ENCODE measurements at regions not wholly inside any gene's neighbourhood (a gene's known extent, or its start where the extent isn't known, plus 50 kb on each side); places are given as distances from the start of the nearest gene placed in this dataset.
A peak's percentile ranks its signal among the peaks of the same experiment; 100 is the strongest.

GRCh38 chr4:34791209-34791608 is 1453.1 kb downstream of the ARAP2 start:
- no peak for DNase-seq (ENCODE audit: low read depth, low spot score)

DNA sequence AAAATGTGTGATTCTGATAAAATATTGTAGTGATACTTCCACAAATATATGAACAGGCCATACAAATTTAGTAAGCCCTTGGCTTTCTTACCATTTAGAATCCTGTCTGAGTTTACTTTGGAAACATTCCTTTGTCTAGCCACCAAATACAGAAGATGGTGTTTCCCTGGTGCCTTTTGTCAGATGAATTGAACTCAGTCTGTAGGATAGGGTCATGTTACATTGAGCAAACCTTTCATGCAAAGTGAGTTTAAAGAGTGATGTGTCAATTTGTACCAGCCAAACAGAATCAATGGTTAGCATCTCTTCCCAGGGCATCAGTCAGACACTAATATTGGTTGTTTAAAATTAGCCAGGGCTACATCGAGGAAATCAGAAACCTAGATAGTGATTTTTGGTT is 1443.4 kb downstream of the ARAP2 start:
- DNase-seq (ENCODE audit: low read depth, low spot score), result no peak

DNA sequence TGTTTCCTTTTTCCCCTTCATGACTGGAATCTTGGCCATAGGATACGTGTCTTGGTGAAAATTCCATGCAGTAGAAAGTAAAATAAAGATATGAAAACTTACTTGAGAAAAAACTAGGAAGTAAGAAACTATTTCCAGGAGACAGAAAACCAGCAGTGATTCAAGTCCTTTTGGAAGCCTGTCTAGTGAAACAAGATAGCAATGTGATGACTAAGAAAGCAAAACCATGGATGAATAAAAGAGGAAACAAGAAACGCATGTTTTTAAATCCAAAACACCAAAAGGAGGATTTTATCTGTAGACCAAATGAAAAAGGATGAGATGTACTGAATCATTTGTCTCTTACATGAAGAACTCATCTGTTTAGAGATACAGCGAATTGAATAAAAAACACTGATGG is 1430.0 kb downstream of the ARAP2 start:
- no peak for DNase-seq (ENCODE audit: low read depth, low spot score)

DNA sequence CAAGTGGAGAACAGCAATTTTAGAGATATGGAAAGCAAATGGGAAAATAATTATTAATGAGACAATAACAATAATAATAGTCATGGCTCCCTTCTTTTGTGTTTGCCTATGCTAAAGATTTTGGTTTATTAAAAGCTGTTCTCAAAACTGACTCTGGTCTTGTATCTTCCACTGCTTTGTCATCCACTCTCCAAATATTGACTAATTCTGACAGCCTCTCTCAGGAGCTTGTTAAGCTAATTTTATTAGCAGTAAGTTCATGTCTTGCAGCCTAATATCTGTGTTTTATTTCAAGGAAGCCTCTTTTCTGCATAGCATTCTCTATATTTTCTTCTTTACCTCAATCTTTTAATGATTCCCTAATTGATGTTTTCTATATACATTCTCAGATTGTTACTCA is 1419.8 kb downstream of the ARAP2 start:
- no peak for DNase-seq (ENCODE audit: low read depth, low spot score)

DNA sequence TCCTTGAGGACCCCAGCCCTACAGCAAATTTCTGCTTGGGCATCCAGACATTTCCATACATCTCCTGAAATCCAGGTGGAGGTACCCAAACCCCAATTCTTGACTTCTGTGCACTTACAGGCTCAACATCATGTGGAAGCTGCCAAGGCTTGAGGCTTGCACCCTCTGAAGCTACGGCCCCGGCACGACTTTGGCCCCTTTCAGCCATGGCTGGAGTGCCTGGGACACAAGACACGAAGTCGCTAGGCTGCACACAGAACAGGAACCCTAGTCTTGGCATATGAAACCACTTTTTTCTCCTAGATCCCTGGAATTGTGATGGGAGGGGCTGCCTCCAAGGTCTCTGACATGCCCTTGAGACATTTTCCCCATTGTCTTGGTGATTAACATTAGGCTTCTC is 1417.7 kb downstream of the ARAP2 start:
- no peak for DNase-seq (ENCODE audit: low read depth, low spot score)

GRCh38 chr4:34845926-34846325 is 1398.4 kb downstream of the ARAP2 start:
- DNase-seq (ENCODE audit: low read depth, low spot score), result no peak

DNA sequence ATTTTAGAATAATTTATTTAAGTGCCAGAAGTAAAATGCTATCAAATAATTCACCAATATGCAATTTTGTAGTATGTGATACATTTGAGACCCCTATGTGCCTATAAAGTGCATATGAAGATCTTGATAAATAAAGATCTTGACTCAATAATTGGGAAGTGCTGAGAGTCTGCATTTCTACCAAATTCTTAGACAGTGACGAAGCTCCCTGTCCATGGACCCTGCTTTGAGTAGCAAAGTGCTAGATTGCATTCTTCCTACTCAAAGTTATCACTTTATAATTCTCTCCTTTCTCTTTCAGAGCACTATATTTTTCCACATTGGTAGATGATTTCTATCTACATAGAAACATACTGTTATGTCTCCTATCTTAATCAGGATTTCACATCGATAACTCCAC is 1393.9 kb downstream of the ARAP2 start:
- DNase-seq (ENCODE audit: low read depth, low spot score), result no peak

GRCh38 chr4:34850968-34851367 is 1393.3 kb downstream of the ARAP2 start:
- DNase-seq (ENCODE audit: low read depth, low spot score), result no peak

GRCh38 chr4:34851411-34851810 is 1392.9 kb downstream of the ARAP2 start:
- DNase-seq (ENCODE audit: low read depth, low spot score), result no peak

GRCh38 chr4:34854451-34854850 is 1389.9 kb downstream of the ARAP2 start:
- no peak for DNase-seq (ENCODE audit: low read depth, low spot score)

DNA sequence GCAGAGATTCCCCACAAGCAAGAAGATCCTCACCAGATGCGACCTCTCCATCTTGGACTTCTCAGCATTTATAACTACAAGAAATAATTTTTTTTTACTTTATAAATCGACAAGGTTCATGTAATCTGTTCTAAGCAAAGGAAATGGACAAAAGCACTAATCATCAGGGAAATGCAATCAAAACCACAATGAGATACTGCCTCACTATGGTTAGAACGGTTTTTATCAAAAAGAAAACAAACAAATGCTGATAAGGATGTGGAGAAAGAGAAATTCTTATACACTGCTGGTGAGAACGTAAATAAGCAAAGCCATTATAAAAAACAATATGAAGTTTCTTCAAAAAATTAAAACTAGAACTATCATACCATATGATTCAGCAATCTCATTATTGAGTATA is 1382.6 kb downstream of the ARAP2 start:
- DNase-seq (ENCODE audit: low read depth, low spot score), result no peak

DNA sequence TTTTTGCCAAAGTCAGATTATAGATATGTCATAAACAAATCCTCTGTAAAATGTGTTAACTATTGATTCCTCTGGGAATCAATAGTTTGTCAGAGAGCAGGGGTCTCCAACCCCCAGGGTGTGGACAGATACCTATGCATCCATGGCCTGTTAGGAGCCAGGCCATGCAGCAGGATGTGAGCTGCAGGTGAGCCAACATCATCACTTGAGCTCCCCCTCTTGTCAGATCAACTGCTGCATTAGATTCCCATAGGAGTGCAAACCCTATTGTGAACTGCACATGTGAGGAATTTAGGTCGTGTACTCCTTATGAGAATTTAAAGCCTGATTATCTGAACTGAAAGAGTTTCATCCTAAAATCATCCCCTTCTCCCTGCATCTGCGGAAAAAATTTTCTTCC is 1365.4 kb downstream of the ARAP2 start:
- no peak for DNase-seq (ENCODE audit: low read depth, low spot score)

DNA sequence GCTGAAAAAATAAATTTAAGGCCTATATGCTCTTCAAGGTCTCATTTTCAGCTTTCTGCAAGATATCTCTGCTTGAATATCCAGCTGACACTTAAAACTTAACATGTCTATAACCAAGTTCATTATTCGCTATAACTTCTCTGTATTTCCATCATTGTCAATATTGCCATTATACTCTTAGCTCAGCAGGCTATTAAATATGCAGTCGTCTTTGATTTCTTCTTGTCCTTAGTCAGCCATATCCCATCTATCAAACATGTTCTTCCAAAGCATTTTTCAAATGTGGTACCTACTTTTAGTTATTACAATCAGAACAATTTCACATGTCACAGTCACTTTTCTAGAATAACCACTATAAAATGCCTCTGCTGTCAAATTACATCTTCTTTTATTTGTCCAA is 1364.1 kb downstream of the ARAP2 start:
- no peak for DNase-seq (ENCODE audit: low read depth, low spot score)

DNA sequence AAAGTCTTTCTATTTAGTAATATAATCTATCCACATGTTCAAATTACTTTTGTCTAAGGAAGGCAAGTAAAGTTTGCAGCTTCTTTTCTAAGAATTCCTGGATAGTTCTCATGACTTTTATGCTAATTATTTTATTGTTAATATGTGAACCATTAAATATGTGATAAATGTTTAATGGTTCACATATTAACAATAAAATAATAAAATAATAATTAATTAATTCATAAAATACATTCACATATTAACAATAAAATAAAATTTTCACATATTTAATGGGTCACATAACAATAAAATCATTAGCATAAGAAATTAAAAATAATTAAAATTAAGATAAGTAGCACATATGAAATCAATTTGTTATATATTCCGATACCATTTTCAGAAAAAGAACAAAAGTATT is 1352.4 kb downstream of the ARAP2 start:
- no peak for DNase-seq (ENCODE audit: low read depth, low spot score)

DNA sequence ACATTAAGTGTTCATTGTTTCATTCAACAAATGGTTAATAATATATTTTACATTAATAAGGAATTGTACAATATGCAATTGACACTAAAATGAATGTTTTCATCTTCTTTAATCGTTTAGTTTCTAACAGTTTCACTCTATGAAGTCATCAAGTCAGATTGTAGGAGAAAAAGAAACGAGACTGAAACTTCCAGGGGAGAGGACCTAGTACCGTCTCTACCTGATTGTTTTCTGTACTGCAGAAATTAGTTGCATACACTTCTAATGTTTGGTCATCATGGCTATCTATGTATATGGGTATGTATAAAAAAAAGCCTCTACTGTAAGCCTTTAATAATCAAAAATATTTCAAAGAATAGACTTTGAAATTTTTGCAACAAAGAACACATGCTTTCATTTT is 1350.9 kb downstream of the ARAP2 start:
- DNase-seq (ENCODE audit: low read depth, low spot score), result no peak

GRCh38 chr4:34920032-34920431 is 1324.3 kb downstream of the ARAP2 start:
- no peak for DNase-seq (ENCODE audit: low read depth, low spot score)

DNA sequence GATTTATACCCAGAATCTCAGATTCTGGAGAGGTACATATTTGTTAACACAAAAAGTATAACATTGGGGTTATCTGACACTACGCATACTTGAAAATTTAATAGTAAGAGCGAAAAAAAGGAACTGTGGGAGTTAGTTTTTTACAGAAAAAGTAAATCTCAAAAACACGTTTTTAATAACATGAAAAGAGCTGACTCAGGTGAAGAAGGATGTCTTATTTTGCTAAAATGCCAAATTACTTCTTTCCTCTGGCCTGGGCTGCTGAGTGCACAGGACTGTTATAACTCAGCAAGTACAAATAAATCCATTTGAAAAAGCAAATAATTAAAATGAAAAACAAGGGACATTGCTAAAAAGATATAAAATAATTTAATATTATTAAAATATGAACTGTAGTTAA is 1322.9 kb downstream of the ARAP2 start:
- DNase-seq (ENCODE audit: low read depth, low spot score), result no peak

GRCh38 chr4:34922325-34922724 is 1322.0 kb downstream of the ARAP2 start:
- no peak for DNase-seq (ENCODE audit: low read depth, low spot score)

- no peak for DNase-seq (ENCODE audit: low read depth, low spot score)
These were observed 1311.7 kb downstream of the ARAP2 start for GRCh38 chr4:34932591-34932990.

DNA sequence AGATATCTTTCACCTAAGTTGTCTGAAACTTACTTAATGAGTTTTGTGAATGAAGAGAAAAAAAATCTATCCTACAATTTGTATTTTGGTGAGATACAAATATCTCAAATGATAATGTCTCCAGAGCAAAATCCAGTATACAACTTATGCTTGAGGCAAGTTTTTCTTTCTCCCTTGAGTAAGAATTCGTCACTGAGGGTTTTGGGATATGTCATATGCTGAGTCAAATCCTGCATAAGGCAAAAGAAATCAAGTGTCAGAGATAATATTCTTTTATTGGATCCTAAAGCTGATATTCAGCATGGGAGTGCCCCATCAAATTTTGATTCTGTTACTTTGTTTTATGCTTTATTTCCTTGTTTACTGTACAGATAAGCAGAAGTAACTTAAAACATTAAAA is 1308.6 kb downstream of the ARAP2 start:
- no peak for DNase-seq (ENCODE audit: low read depth, low spot score)

DNA sequence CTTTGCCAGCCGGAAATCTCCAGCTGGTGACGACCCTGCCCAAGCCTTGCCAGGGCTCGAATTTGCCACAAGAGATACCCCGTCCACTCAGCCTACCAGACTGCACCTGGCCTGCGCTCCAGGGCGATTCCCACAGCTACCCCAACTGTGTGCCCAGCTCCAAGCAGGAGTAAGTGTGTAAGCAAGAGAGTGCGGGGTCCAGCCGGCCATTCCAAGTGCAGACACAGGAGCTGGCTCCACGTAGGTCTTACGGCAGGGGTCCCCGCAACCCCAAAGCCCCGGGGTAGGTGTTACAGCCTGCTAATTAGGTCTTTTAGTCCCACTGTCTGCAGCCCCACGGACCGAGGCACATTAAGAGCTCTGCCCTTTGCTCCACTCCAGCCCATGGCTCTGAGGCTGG is 1305.2 kb downstream of the ARAP2 start:
- DNase-seq (ENCODE audit: low read depth, low spot score), result no peak

GRCh38 chr4:34943741-34944386 is 1300.5 kb downstream of the ARAP2 start:
- DNase-seq (ENCODE audit: low read depth, low spot score), result no peak

- DNase-seq (ENCODE audit: low read depth, low spot score), result no peak
These were observed 1293.4 kb downstream of the ARAP2 start for GRCh38 chr4:34950926-34951325.

- DNase-seq (ENCODE audit: low read depth, low spot score), result peak; percentile 25
These were observed 1291.0 kb downstream of the ARAP2 start for GRCh38 chr4:34953145-34953799.
